IgD-negative memory B cell (primary cell): ENCODE measurements at regions not wholly inside any gene's neighbourhood (a gene's known extent, or its start where the extent isn't known, plus 50 kb on each side); places are given as distances from the start of the nearest gene placed in this dataset.
"Not testable (repeated sequence)": the region's sequence is repeated elsewhere in the genome, so short reads cannot be mapped to it uniquely, and the experiment has no call there.

Source experiments
- H3K27ac Mint-ChIP-seq, 3 donors: one replicate each; pipeline ENCODE4 v1.8.0; 2020 to 2022; ENCODE audit warnings: mild to moderate bottlenecking in 3 of 3, mixed read lengths in 3 of 3, moderate library complexity in 1 of 3
- H3K27me3 Mint-ChIP-seq: one replicate; pipeline ENCODE4 v1.8.0; 2021; ENCODE audit warnings: mixed read lengths
- H3K36me3 Mint-ChIP-seq: one replicate; pipeline ENCODE4 v1.8.0; 2020; ENCODE audit warnings: mild to moderate bottlenecking, mixed read lengths
- H3K4me1 Mint-ChIP-seq, 3 donors: one replicate each; pipeline ENCODE4 v1.8.0; 2020 to 2022; ENCODE audit warnings: mixed read lengths in 3 of 3, mild to moderate bottlenecking in 1 of 3
- H3K4me3 Mint-ChIP-seq, 4 donors: one replicate each; pipeline ENCODE4 v1.8.0; 2020 to 2022; ENCODE audit warnings: mild to moderate bottlenecking in 4 of 4, mixed read lengths in 4 of 4, moderate library complexity in 3 of 4
- H3K9me3 Mint-ChIP-seq, 3 donors: one replicate each; pipeline ENCODE4 v1.8.0; 2020 to 2021; ENCODE audit warnings: mixed read lengths in 3 of 3, mild to moderate bottlenecking in 1 of 3

DNA sequence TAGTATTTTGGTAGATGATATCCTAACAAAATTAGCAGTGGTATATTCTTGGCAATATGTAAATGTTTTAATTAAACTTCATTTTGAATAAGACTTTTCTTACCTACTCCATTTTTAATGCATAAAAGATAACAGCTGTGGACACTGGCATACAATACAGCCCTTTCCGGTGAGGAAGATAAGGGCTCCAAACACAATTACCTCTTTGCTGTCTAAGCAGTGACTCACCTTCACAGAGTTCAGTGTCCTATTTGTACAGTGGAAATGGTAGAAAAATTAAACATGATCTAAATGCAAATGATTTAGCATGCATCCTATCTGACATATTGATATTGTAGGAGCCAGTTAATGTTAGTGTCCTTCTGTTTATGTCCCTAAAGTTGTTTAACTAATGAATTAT is 969.4 kb downstream of the PLOD2 start:
- Mint-ChIP-seq H3K9me3 (peaks cover 0 to 5% (median 0%) of the 10 kb centered on the region in 3 donors), H3K27me3 (no peaks in the 10 kb centered on the region), H3K4me3 (no peak overlapping the region), H3K4me1 (no peaks in the 10 kb centered on the region), H3K27ac (no peak overlapping the region), H3K36me3 (no peaks in the 10 kb centered on the region)

DNA sequence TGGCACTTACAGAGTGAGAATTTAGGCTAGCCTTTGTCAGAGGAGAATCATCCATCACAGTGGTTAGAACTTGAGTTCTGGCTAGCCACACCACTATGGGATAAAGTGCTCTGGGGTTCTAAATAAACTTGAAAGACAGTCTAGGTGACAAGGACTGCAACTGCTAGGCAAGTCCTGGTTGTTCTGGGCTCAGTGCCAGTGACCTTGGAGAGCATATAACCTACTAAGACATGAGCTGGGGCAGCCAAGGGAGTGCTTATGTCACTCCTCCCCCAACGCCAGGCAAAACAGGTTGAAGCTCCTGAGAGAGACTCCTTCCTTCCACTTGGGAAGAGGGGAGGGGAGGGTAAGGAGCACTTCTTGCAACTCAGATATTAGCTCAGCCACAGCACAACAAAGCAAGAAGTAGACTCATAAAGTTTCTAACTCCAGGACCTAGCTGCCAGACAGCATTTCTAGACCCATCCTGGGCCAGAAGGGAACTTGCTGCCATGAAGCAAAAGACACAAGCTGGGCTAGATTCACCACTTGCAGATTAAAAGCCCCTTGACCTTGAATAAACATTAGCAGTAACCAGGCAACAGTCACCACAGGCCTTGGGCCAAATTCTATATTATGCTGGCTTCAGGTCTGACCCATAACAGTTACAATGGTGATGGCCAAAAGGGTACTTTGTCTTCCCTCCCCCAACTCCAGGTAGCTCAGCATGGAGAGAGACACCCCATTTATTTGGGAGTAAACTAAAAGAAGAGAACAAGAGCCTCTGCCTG is 963.7 kb downstream of the PLOD2 start:
- Mint-ChIP-seq H3K9me3 (peaks cover 0 to 9% (median 5%) of the 10 kb centered on the region in 3 donors), H3K4me1 (no peaks in the 10 kb centered on the region)

DNA sequence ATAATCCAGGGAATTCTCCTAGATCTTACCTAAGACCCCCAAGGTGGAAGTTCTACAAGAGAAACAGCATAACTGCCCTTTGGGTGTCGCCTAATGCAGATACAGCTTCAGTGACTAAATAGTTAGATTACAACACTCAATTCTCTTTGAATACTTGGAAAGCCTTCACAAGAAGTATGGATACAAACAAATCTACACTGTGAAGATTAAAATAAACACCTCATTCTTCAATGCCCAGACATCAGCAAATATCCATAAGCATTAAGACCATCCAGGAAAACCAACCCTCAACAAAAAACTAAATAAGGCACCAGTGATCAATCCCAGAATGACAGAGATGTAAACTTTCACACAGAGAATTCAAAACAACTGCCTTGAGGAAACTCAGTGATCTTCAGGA is 963.2 kb downstream of the PLOD2 start:
- Mint-ChIP-seq H3K27ac (no peak overlapping the region), H3K36me3 (no peaks in the 10 kb centered on the region), H3K27me3 (no peaks in the 10 kb centered on the region), H3K4me3 (no peak overlapping the region), H3K9me3 (peaks cover 0 to 9% (median 2%) of the 10 kb centered on the region in 3 donors), H3K4me1 (no peaks in the 10 kb centered on the region)

More for the DNA sequence above, 963.7 kb downstream of the PLOD2 start:
- Mint-ChIP-seq H3K27ac (no peak overlapping the region), H3K36me3 (no peaks in the 10 kb centered on the region), H3K4me3 (no peak overlapping the region), H3K27me3 (no peaks in the 10 kb centered on the region)

DNA sequence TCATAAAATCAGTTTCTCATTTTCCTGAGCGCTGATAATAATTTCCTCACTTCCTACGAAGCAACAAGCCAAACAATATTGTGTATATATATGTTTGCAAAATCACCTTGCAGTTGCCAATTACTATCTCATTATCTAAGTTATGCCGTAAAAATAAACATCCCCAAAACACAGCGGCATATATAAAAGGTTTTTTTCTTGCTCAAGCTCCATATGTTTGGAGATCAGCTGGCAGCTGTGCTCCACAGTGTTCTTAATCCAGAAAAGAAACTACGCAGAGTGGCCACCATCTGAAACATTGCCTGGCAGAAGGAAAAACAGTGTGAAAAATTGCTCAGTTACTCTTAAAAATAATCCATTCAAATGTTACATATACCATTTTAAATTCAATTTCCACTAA is 951.4 kb downstream of the PLOD2 start:
- Mint-ChIP-seq H3K27me3 (no peaks in the 10 kb centered on the region), H3K36me3 (no peaks in the 10 kb centered on the region), H3K4me3 (no peak overlapping the region), H3K27ac (no peak overlapping the region), H3K9me3 (peaks cover 0 to 1% (median 0%) of the 10 kb centered on the region in 3 donors), H3K4me1 (no peaks in the 10 kb centered on the region)

DNA sequence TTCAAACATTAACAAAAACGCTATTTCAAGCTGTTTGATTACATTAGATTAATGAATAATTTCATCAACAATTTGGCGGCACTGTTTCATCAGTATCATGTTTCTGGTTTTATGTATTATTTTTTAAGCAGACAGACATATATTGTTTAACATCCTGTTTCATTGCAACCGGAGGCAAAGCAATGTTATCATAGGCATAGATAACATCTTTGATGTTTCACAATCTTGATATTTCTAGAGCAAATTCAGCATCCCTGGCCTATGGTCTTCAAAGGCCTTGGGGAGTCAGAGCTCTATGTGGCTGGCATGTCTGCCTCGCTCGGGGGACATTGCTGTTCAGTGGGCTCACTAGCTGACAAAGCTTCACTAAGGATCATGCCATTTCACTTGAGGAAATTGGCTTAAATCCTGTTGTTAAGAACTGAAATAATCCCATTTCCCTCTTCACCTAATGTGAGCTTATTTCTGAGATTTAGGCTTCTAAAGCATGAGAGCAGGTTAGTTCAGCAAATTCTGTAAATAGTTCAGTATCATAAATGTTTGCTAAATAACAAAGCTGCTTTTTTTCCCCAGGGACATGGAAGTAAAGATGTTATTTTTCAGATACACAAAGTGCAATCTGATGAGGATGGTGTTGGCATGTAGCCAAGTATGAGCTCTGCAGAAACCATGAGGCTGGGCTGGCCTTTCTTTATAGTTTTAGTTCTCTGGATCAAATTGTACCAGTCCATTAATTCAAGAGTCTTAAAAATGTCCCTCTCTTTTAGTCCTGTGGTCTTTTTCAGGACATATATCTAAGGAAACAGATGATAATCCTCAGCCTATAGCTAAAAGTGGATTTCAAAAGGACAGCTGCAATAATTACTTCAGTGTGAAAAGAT is 941.4 kb downstream of the PLOD2 start:
- no peaks in the 10 kb centered on the region for H3K36me3 Mint-ChIP-seq

DNA sequence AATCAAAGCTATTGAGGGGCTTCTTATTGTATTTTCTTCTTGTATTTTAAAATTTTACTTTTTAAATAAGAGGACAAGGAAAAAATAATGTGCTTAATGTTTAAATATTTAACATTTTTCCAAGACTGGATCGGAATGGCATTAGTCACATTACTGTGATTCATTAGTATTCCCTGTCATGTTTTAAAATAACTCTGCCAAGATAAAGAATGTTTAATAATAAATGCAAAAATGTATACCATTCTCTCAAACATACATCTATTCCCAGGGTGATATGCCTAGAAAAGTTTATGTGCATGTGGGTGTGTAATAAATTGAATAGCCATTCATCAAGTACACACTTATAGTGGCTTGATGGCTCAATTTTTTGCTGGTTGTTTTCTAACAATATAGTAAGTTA is 936.1 kb downstream of the PLOD2 start:
- Mint-ChIP-seq H3K4me1 (no peaks in the 10 kb centered on the region), H3K4me3 (no peak overlapping the region), H3K36me3 (no peaks in the 10 kb centered on the region), H3K27ac (no peak overlapping the region), H3K9me3 (peaks cover 0 to 3% (median 2%) of the 10 kb centered on the region in 3 donors), H3K27me3 (no peaks in the 10 kb centered on the region)

More for the DNA sequence above, 941.4 kb downstream of the PLOD2 start:
- Mint-ChIP-seq H3K27me3 (no peaks in the 10 kb centered on the region), H3K9me3 (peaks cover 0 to 1% (median 1%) of the 10 kb centered on the region in 3 donors), H3K27ac (no peak overlapping the region), H3K4me3 (no peak overlapping the region), H3K4me1 (no peaks in the 10 kb centered on the region)

DNA sequence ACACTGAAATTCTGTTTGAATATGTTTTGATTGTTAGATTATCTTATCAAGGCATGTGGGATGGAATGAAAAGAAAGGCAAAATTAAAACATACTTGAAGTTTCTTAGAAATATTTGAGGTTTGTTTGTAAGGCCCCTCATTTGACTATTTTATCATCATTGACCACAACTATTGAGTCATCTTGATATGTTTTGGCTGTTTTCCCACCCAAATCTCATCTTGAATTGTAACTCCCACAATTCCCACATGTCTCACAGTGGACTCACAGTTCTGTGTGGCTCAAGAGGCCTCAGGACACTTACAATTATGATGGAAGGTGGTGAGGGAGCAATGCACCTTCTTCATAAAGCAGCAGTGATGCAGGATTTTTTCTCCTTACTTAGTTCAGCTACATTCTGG is 917.1 kb downstream of the PLOD2 start:
- H3K4me3 Mint-ChIP-seq = no peak overlapping the region
- no peaks in the 10 kb centered on the region for H3K27me3 Mint-ChIP-seq
- H3K36me3 Mint-ChIP-seq = no peaks in the 10 kb centered on the region
- no peak overlapping the region for H3K27ac Mint-ChIP-seq
- H3K4me1 Mint-ChIP-seq = no peaks in the 10 kb centered on the region
- H3K9me3 Mint-ChIP-seq = peaks cover 4 to 19% (median 5%) of the 10 kb centered on the region in 3 donors

DNA sequence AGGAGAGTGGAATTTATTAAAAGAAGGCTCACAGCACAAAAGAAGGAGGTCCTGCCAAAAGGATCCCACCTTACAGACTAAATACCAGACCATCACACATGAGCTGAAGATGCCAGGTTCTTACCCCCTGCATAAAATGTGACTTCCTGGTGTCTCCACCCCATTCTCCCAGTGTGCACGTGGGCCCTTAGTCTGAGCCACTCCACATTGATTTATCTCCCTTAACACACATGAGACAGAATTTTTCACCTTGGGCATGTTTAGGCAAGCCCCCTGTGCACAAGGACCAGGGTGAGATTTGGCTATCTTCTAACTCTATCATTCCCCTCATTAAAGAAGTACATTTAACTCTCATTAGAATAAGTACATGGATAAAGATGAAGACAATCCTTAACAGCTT is 916.7 kb downstream of the PLOD2 start:
- Mint-ChIP-seq H3K9me3 (peaks cover 4 to 20% (median 5%) of the 10 kb centered on the region in 3 donors), H3K4me1 (no peaks in the 10 kb centered on the region), H3K27ac (no peak overlapping the region)

DNA sequence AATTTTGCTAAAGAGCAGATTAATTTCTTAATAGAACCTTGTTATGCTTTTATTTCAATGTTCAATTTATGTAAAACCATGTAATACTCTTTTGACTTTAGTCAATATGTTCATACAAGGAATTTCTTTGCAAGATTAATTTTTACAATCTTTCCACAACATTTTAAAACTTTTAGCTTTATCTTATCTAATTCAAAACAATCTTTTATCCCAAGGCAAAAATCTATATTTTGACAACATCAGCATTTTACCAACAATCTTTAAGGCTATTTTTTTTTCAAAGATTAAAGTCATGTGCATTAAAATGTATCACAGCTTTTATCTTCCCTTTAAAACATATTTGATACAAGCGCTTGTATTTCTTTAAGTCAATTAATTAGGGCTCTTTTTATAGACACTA is 914.7 kb downstream of the PLOD2 start:
- no peak overlapping the region for H3K27ac Mint-ChIP-seq
- H3K4me1 Mint-ChIP-seq = no peaks in the 10 kb centered on the region
- H3K9me3 Mint-ChIP-seq = peaks cover 3 to 20% (median 10%) of the 10 kb centered on the region in 3 donors
- H3K4me3 Mint-ChIP-seq = no peak overlapping the region
- H3K36me3 Mint-ChIP-seq = no peaks in the 10 kb centered on the region
- no peaks in the 10 kb centered on the region for H3K27me3 Mint-ChIP-seq

More for the DNA sequence above, 916.7 kb downstream of the PLOD2 start:
- Mint-ChIP-seq H3K36me3 (no peaks in the 10 kb centered on the region), H3K4me3 (no peak overlapping the region), H3K27me3 (no peaks in the 10 kb centered on the region)

DNA sequence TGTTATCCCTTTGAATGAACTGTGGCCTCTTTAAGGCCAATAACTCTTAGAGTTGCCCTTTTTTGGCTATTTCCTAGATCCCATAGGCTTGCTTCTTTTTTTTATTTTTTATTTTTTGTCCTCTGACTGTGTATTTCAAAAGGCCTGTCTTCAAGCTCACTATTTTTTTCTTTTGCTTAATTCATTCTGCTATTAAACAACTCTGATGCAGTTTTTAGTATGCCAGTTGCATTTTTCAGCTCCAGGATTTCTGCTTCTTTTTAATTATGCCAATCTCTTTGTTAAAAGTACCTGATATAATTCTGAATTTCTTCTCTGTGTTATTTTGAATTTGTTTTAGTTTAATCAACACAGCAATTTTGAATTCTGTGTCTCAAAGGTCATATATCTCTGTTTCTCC is 912.1 kb downstream of the PLOD2 start:
- Mint-ChIP-seq H3K27ac (no peak overlapping the region), H3K4me1 (no peaks in the 10 kb centered on the region), H3K36me3 (no peaks in the 10 kb centered on the region), H3K9me3 (peaks cover 6 to 23% (median 10%) of the 10 kb centered on the region in 3 donors), H3K4me3 (no peak overlapping the region), H3K27me3 (no peaks in the 10 kb centered on the region)

DNA sequence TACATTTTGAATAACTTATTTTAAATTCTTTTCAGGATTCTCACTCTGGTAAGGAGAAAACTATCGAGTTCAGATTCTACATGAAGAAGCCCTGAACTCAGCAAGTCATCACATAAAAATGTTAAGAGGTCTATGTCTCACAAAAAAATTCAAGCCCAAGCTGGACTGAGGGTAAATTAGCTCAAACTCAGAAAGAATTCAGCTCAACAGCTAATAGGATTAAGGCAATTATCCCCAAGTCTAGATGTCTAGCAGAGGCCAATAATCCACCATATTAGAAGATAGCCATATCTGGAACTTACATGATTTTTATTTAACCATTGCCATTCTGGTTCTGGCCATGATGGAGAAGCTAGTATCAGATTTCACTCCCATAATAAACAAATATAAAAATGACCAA is 909.7 kb downstream of the PLOD2 start:
- H3K9me3 Mint-ChIP-seq = peaks cover 6 to 23% (median 10%) of the 10 kb centered on the region in 3 donors
- no peaks in the 10 kb centered on the region for H3K36me3 Mint-ChIP-seq
- no peaks in the 10 kb centered on the region for H3K27me3 Mint-ChIP-seq
- no peak overlapping the region for H3K27ac Mint-ChIP-seq
- H3K4me1 Mint-ChIP-seq = no peaks in the 10 kb centered on the region
- no peak overlapping the region for H3K4me3 Mint-ChIP-seq

DNA sequence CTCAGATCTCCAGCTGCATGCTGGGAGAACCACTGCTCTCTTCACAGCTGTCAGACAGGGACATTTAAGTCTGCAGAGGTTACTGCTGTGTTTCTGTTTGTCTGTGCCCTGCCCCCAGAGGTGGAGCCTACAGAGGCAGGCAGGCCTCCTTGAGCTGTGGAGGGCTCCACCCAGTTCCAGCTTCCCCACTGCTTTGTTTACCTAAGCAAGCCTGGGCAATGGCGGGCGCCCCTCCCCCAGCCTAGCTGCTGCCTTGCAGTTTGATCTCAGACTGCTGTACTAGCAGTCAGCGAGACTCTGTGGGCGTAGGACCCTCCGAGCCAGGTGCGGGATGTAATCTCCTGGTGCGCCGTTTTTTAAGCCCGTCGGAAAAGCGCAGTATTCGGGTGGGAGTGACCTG is 903.0 kb downstream of the PLOD2 start:
- H3K9me3 Mint-ChIP-seq, H3K4me1 Mint-ChIP-seq, H3K27ac Mint-ChIP-seq, H3K4me3 Mint-ChIP-seq, H3K27me3 Mint-ChIP-seq, H3K36me3 Mint-ChIP-seq: not testable (repeated sequence)

DNA sequence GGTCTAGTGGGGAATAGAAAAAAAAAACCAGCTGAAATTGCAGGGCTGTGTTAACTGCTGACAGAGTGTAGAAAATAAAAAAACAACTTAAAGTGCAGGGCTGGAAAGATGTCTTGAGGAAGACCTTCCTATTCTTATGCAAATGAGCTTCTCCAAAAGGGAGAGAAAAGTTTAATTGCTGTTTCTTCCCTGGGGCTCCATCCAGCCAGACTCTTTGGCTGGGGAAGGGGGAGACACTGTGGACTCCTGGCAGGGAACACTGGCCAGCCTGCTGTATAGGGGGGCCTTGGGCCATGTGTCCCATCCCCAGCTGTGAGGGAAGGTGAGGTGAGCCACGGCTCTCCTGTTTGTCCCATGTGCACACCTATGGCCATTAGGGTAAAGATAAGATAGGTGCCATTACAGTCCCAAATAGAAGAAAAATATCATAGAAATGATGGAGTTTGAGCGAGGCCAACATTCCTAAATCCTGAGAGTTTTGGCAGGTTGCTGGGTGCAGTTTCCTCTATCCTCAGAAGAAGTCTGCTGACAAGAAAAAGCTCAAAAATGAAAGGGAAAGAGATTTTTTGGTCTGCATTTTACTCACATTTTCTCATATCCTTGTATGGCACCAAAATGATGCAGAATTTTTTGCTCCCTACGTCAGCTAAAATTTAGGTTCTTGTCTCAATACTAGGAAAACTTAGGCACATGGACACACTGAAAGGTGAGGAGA is 901.7 kb downstream of the PLOD2 start:
- H3K9me3 Mint-ChIP-seq = peaks cover 0 to 2% (median 0%) of the 10 kb centered on the region in 3 donors
- H3K4me1 Mint-ChIP-seq = no peaks in the 10 kb centered on the region
- no peaks in the 10 kb centered on the region for H3K27me3 Mint-ChIP-seq
- H3K4me3 Mint-ChIP-seq = no peak overlapping the region
- no peaks in the 10 kb centered on the region for H3K36me3 Mint-ChIP-seq
- no peak overlapping the region for H3K27ac Mint-ChIP-seq

DNA sequence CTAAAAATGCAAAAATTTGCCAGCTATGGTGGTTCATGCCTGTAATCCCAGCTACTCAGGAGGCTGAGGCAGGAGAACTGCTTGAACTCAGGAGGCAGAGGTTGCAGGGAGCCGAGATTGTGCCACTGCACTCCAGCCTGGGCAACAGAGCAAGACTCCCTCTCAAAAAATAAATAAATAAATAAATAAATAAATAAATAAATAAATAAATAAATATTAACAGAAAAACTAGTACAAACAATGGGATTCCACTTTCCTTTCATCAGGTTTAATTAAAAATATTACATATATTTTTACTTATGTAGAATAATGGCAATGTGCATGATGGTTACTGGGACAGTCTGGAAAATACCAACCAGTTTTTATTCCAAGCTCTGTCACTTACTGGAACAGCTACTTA is 897.5 kb downstream of the PLOD2 start:
- not testable (repeated sequence) for H3K9me3 Mint-ChIP-seq, H3K4me1 Mint-ChIP-seq, H3K36me3 Mint-ChIP-seq, H3K4me3 Mint-ChIP-seq, H3K27me3 Mint-ChIP-seq, H3K27ac Mint-ChIP-seq

DNA sequence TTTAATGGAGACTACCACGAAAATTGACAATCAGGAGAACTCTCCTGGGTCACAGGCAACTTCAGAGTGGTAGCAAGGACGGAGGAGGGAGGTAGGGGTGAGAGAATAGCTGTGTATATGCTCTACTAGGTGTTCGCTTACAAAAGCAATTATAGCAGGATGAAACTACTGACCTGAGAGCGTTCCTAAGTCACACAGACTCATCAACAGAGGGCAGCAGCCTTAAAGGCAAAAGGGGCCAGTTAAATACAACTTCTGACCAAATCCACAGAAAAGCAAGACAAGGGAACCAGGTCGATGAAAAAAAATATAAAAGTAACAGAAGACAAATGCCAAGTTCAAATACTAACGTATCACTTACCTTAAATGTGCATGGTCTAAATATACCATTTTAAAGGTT is 894.6 kb downstream of the PLOD2 start:
- H3K4me3 Mint-ChIP-seq = no peak overlapping the region
- H3K27me3 Mint-ChIP-seq = no peaks in the 10 kb centered on the region
- H3K4me1 Mint-ChIP-seq = no peaks in the 10 kb centered on the region
- no peak overlapping the region for H3K27ac Mint-ChIP-seq
- H3K36me3 Mint-ChIP-seq = no peaks in the 10 kb centered on the region
- H3K9me3 Mint-ChIP-seq = peaks cover 0 to 7% (median 2%) of the 10 kb centered on the region in 3 donors
